DMS53 (cell line): ENCODE measurements at regions not wholly inside any gene's neighbourhood (a gene's known extent, or its start where the extent isn't known, plus 50 kb on each side); places are given as distances from the start of the nearest gene placed in this dataset.

Experiments
- DNase-seq: peaks from one replicate; lab custom pipeline; 2025; lab: John Stamatoyannopoulos, UW

GRCh38 chr2:161020437-161020836 lies 139.8 kb upstream of the TANK start:
- DNase-seq, result peak; percentile 22

DNA sequence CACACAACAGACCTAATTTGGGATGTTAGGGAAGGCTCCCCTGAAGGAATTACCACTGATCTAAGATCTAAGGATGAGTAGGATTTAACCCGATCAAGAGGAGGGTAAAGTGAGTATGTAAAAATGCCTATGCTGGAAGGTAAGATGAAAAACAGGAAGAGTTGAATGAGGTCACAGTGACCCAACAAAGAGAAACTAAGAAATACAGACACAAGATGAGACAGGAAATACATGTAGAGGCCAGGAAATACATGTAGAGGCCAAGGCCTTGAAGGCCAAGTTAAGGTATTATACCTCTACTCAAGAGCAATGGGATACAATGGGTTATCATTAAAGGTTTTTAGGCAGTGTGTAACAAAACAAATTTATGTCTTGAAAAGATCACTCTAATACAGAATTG lies 131.6 kb upstream of the TANK start:
- DNase-seq, result no peak

DNA sequence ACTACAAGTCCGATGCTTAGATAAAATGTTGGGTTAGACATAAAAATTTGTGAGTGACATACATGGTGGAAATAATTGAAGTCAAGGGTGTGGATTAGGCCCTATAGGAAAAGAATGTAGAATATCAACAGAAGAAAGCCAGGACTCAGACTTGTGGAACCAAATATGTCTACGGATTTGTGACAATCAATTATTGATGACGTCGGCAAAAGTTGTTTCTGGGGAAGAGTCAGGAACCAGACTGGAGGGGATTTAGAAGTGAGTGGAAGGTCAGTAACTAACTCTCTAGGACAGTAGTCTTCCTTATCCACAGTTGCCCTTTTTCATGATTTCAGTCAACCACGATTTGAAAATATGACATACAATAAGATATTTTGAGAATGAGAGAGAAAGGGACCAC lies 130.9 kb upstream of the TANK start:
- DNase-seq, result no peak

DNA sequence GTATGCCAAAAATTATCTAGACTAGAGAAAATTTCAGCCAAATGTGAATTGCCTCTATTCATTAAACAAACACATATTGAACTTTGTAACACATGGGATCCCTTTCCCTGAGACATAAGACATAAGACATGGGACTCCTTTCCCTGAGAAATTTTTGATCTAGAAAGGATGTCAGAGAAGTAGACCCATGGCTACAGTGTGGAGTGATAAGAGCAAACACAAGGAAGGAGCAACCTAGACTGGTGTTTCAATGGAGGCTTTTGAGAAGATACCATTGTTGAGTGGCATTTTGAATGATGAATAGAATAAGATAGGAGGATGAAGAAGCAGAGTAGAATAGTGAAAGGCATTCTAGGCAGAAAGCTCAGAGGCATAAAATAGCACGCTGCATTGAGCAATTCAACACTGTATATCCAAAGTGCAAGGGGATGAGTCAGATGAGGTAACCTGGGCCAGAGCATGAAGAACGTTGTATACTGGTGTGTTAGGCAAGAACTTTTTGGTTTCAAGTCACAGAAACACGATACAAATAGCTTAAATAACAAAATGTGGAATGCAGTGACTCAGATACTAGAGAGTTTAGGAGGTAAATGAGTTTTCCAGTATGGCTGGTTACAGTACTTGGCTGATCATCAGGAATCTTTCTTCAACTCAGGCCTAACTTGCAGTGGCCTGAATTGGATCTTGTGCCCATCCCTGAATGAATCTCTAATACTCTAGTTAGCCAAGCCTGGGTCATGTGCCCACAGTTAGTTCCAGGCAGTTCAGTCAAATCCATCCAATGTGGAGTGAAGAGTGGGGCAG lies 129.8 kb upstream of the TANK start:
- DNase-seq, result no peak

GRCh38 chr2:161031511-161031910 lies 128.7 kb upstream of the TANK start:
- DNase-seq, result no peak

- DNase-seq, result no peak
Observed at GRCh38 chr2:161032635-161033034, 127.6 kb upstream of the TANK start.

- no peak for DNase-seq
Observed at GRCh38 chr2:161033059-161033660, 127.1 kb upstream of the TANK start.

DNA sequence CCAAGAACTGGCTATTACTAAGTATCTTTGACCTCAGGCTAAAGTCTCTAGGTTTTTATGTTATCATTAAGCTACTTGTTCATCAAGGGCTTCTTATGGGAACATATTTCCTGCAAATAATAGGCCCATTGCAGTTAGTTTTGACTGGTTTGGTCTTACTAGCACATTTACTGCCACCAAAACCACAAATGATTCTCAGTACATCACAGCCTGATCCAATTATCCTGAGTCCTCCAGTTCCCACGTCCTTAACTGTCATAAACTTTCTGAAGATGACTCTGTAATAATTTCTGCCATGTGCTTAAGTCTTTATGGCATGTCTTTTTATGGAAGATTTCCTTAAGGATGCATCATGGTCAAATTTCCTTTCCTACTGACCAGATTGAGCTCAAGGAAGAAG lies 123.3 kb upstream of the TANK start:
- DNase-seq, result no peak

DNA sequence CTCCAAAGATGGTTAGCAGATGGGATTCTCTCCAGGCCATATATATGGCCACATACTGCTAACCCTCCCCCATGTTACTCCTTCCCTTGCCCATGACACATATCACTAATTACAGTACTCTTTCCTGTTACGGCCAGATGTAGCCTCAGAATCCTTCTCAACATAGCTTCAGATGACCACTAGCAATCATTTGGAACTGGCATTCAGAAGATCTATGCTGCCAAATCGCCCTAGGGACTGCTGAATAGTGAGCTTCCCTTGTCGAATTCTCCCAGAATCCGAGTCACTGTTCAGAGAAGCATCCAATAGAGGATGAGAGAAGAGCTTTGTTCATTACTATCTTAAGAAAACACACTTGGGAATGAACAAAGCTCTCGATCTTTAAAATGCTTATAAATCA lies 121.2 kb upstream of the TANK start:
- DNase-seq, result no peak

DNA sequence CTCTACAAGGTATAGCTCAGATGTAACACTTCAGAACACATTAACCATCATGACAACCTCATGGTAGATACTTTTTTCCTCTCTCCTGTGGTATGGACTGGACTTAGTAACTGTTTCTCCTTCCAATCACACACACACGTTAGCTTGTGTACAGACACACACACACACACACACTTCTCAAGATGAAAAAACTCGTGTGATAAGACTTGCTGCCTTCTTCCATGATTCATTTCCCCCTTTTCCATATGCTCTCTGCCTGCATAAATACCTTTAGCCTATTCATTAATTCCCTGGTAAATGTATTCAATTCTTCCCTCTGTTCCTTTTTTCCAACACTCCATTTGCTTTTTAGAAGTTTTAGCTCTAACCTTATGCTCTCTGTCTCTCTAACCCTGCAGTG lies 118.9 kb upstream of the TANK start:
- DNase-seq, result no peak

GRCh38 chr2:161042990-161043625 lies 117.1 kb upstream of the TANK start:
- DNase-seq, result no peak

- DNase-seq, result peak; percentile 22
Observed at GRCh38 chr2:161044095-161044865, 115.9 kb upstream of the TANK start.

GRCh38 chr2:161044921-161045320 lies 115.3 kb upstream of the TANK start:
- DNase-seq, result no peak

DNA sequence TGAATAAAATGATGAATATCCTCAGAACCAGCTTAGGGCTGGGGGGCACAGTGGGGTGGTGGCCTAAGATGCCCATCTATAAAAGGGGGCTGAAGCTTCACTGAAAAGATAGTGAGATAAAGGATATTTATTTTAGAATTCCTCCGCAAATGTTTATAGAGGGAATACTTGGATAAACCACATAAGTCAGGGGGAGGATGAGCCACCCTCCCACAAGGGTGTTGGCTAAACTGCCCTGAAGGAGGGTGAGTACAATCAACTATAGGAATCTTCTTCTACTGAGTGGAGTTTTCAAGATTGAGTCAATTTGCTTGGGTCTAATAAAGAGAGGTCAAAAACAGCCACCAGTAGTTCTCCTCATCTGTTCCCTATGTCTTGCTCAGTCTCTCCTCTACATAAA lies 114.5 kb upstream of the TANK start:
- DNase-seq, result no peak

- DNase-seq, result no peak
Observed at GRCh38 chr2:161046876-161047275, 113.4 kb upstream of the TANK start.

DNA sequence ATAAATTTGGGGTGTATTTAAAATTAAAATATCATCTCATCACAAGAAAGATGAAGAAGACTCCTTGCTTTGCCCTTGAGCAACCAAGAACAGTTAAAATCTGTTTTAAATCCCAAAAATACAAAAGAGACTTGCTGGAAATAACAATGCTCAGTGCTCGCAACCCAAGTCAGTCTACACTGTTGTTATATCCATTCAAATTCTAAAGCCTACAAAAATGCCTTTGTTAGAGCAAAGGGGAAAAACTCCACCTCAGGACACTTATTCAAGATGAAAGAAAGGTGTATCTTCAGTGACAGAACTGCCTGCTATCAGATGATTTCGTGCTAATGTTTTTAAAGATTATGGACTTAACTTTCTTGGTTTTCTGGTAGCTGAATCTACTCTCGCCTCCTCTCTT lies 111.9 kb upstream of the TANK start:
- no peak for DNase-seq

GRCh38 chr2:161049559-161049958 lies 110.7 kb upstream of the TANK start:
- no peak for DNase-seq

DNA sequence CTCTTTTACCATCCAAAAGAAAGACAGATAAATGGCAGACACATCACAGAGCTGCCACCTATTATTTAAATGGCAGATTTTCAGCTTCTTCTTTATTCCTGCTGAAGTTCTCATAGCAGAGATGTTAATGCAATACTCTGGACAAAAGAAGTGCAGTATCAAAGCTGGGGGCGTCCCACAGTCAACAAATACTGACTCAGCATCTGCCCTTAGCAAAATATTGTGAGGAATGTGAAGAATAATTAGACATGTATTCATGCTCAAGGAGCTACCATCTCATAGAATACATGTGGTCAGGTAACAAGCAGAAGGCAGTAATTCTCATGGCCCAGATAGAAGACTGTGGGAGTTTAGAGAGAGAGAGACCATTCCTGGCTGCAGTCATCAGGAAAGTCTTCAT lies 108.0 kb upstream of the TANK start:
- DNase-seq, result no peak

DNA sequence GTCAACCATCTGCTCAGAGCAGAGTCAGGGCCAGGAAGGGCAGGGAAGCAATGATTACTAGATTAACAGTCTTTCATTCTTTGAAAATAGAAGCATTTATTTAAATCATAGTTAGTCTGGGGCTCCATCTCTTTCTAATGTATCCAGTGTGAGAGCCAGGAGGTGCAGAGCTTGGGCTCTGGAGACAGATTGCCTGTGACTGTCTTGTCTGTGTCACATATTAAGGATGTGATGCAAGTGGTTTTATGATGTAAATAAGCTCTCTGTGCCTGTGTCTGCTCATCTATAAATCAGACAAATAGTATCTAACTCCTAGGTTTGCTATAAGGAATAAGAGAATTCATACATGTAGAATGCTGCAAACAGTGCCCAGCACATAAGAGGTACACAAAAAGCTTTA lies 104.9 kb upstream of the TANK start:
- no peak for DNase-seq

DNA sequence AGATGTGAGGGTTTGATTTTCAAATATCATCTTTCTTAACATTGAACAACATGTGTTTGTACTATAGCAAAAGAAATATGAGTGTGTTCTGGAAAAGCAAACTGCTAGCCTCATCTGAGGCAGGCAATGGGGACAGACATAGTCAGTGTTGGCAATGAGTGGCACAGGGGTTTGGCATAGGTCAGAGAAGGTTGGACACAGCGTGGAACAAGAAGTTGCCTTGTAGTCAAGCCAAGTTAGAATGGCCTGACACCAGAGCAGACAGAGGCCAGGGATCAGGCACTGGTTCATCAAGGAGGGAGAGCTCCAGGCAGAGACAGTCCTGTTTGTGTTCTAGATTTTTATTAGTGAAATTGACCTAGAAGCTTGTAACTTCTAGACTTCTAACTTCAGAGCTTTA lies 100.8 kb upstream of the TANK start:
- DNase-seq, result no peak

- no peak for DNase-seq
Observed at GRCh38 chr2:161061786-161062185, 98.4 kb upstream of the TANK start.

DNA sequence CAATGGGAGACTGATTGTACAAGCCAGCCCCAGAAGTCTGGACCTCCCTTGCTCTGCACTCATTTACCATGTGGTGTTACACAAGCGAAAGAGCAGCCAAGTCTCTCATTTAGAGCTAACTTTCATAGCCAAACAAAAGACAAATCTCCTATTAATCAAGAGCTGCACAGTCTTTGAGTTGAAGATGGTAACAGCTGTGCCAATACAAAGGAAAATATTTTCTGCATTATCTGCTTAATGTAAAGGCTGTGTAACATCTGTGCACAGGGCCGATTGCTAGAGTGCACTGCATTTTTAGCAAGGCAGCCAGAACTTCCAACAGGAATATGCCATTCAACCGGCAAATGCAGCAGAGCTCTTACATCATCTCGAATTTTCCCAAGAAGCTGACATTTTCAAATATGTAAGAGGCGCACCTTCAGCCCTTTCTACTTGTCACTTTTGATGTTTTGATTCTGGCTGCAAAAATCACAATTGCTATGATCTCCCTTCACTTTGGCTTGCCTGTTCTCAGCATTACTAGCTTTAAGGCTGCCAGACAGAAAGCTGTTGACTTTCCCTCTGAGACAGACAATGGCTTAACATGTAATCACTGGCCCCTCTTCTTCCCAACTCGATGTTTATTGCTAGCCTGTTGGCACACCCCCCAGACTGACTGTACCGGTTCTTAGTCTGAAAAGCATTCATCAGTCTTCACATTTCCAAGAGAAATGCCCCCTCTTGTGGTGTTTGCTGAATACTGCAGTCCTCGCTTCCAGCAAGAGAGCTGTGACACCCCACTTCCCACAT lies 96.9 kb upstream of the TANK start:
- DNase-seq, result peak; percentile 88
